DND-41 (cell line): ENCODE measurements at regions not wholly inside any gene's neighbourhood (a gene's known extent, or its start where the extent isn't known, plus 50 kb on each side); places are given as distances from the start of the nearest gene placed in this dataset.
A peak's percentile ranks its signal among the peaks of the same experiment; 100 is the strongest.

Source experiments
- ATAC-seq: fragments of 200-7000 bp; cut with Tn5 transposase; 3 replicates; pipeline ENCODE4 v1.9.1; 2021; ENCODE audit warnings: low read depth; ENCODE audit not compliant: insufficient read depth
- DNase-seq: peaks from one replicate; pipeline ENCODE4 v3.0.0-alpha.2; 2020
- H2AFZ ChIP-seq: 2 replicates; pipeline ENCODE4 v1.6.0; 2012; ENCODE audit warnings: low read depth, low read length
- H3K27ac ChIP-seq: 2 replicates; pipeline ENCODE4 v1.5.1; 2012; ENCODE audit warnings: low read length, inconsistent platforms
- H3K27me3 ChIP-seq: fragments of 200-600 bp; sonication (generic); 2 replicates; pipeline ENCODE4 v1.6.0; 2012; ENCODE audit warnings: low read length, mild to moderate bottlenecking, inconsistent platforms; ENCODE audit not compliant: insufficient read depth, poor library complexity
- H3K36me3 ChIP-seq: 2 replicates; pipeline ENCODE4 v1.5.1; 2012; ENCODE audit warnings: low read length, inconsistent platforms; ENCODE audit not compliant: insufficient read depth
- H3K4me1 ChIP-seq: 2 replicates; pipeline ENCODE4 v1.5.1; 2012; ENCODE audit warnings: mild to moderate bottlenecking, low read length; ENCODE audit not compliant: insufficient read depth
- H3K4me2 ChIP-seq: 2 replicates; pipeline ENCODE4 v1.6.0; 2012; ENCODE audit warnings: mild to moderate bottlenecking, moderate library complexity, low read length, inconsistent platforms; ENCODE audit not compliant: insufficient read depth
- H3K4me3 ChIP-seq, 2 experiments: fragments of 200-600 bp in 1 of 2; shearing (Covaris generic) in 1 of 2; 2 replicates each; pipeline ENCODE4 v1.5.1; 2012 to 2016; ENCODE audit warnings: inconsistent platforms in 2 of 2, low read length in 2 of 2, mild to moderate bottlenecking in 2 of 2, low read depth in 1 of 2, moderate library complexity in 1 of 2
- H3K79me2 ChIP-seq: 2 replicates; pipeline ENCODE4 v1.6.0; 2012; ENCODE audit warnings: low read length, inconsistent platforms; ENCODE audit not compliant: insufficient read depth
- H3K9ac ChIP-seq: 2 replicates; pipeline ENCODE4 v1.6.0; 2012; ENCODE audit warnings: low read depth, mild to moderate bottlenecking, inconsistent platforms, low read length, moderate library complexity
- H3K9me3 ChIP-seq: 2 replicates; pipeline ENCODE4 v1.5.1; 2012; ENCODE audit warnings: low read length, moderate library complexity, mild to moderate bottlenecking, inconsistent platforms; ENCODE audit not compliant: insufficient read depth, severe bottlenecking
- H4K20me1 ChIP-seq: 2 replicates; pipeline ENCODE4 v1.6.0; 2012; ENCODE audit warnings: low read length; ENCODE audit not compliant: insufficient read depth
- CTCF ChIP-seq: IDR thresholded peaks from 2 replicates; pipeline ENCODE4 v1.5.1; 2012; ENCODE audit warnings: borderline replicate concordance, low read length, moderate library complexity, mild to moderate bottlenecking; ENCODE audit not compliant: poor library complexity, severe bottlenecking; ENCODE audit errors: extremely low read depth
- EZH2 ChIP-seq: IDR thresholded peaks from 3 replicates; pipeline ENCODE4 v1.6.1; 2012; ENCODE audit warnings: borderline replicate concordance, low read depth, mild to moderate bottlenecking, moderate library complexity, low read length, inconsistent platforms; ENCODE audit not compliant: severe bottlenecking

- Histone ChIP-seq H3K27me3 (no peaks in the 10 kb centered on the region), H3K9ac (no peak overlapping the region), H3K27ac (0 out of 2 replicates have a peak overlapping the region, but pooled peaks have one; percentile 6), H3K4me3 (no peak overlapping the region), H3K9me3 (peaks cover 2% of the 10 kb centered on the region), H3K4me2 (no peak overlapping the region), H3K36me3 (no peaks in the 10 kb centered on the region), H4K20me1 (no peaks in the 10 kb centered on the region), H3K79me2 (no peaks in the 10 kb centered on the region), H3K4me1 (no peaks in the 10 kb centered on the region), H2AFZ (no peak overlapping the region)
- ATAC-seq: no peak
- TF ChIP-seq CTCF (no peak), EZH2 (no peak)
- DNase-seq: no peak
Observed at GRCh38 chr1:98278055-98278454, 357.2 kb upstream of the DPYD start.

GRCh38 chr1:98277118-98277517 is 356.3 kb upstream of the DPYD start:
- no peak for DNase-seq

GRCh38 chr1:98276514-98276913 is 355.7 kb upstream of the DPYD start:
- no peaks in the 10 kb centered on the region for H3K27me3 ChIP-seq
- no peaks in the 10 kb centered on the region for H3K36me3 ChIP-seq
- H3K4me2 ChIP-seq: no peak overlapping the region
- DNase-seq (no peak), ATAC-seq (no peak)
- TF ChIP-seq EZH2 (no peak), CTCF (no peak)
- H3K27ac ChIP-seq: no peak overlapping the region
- no peak overlapping the region for H3K9ac ChIP-seq
- no peaks in the 10 kb centered on the region for H3K4me1 ChIP-seq
- H3K4me3 ChIP-seq: no peak overlapping the region
- peaks cover 2% of the 10 kb centered on the region for H3K9me3 ChIP-seq
- H2AFZ ChIP-seq: no peak overlapping the region
- no peaks in the 10 kb centered on the region for H3K79me2 ChIP-seq
- H4K20me1 ChIP-seq: no peaks in the 10 kb centered on the region

More at GRCh38 chr1:98277118-98277517, 356.3 kb upstream of the DPYD start:
- H3K27me3 ChIP-seq: no peaks in the 10 kb centered on the region
- H3K9ac ChIP-seq: no peak overlapping the region
- no peak for ATAC-seq
- no peaks in the 10 kb centered on the region for H3K4me1 ChIP-seq
- no peak overlapping the region for H3K4me2 ChIP-seq
- peaks cover 2% of the 10 kb centered on the region for H3K9me3 ChIP-seq
- H3K36me3 ChIP-seq: no peaks in the 10 kb centered on the region
- TF ChIP-seq EZH2 (no peak), CTCF (no peak)
- no peak overlapping the region for H3K27ac ChIP-seq
- no peak overlapping the region for H3K4me3 ChIP-seq
- H4K20me1 ChIP-seq: no peaks in the 10 kb centered on the region
- H3K79me2 ChIP-seq: no peaks in the 10 kb centered on the region
- H2AFZ ChIP-seq: no peak overlapping the region

- Histone ChIP-seq H3K9ac (no peak overlapping the region), H2AFZ (no peak overlapping the region), H4K20me1 (no peaks in the 10 kb centered on the region), H3K36me3 (no peaks in the 10 kb centered on the region), H3K4me2 (no peak overlapping the region), H3K4me1 (no peaks in the 10 kb centered on the region), H3K27ac (no peak overlapping the region), H3K79me2 (no peaks in the 10 kb centered on the region), H3K27me3 (no peaks in the 10 kb centered on the region), H3K4me3 (no peak overlapping the region), H3K9me3 (no peaks in the 10 kb centered on the region)
- DNase-seq: no peak
- no peak for ATAC-seq
- no peak for TF ChIP-seq EZH2
Observed at GRCh38 chr1:98268316-98268715, 347.5 kb upstream of the DPYD start.
